ENCODE measurements at regions not wholly inside any gene's neighbourhood (a gene's known extent, or its start where the extent isn't known, plus 50 kb on each side); places are given as distances from the start of the nearest gene placed in this dataset.
"Not testable (repeated sequence)": the region's sequence is repeated elsewhere in the genome, so short reads cannot be mapped to it uniquely, and the experiment has no call there.

GRCh38 chr2:217606296-217606695, 396.5 kb downstream of the TNS1 start:
- WGBS (ENCODE audit: insufficient coverage, insufficient read length): no CpG with 5 or more reads among the region's 1 CpG
- no peaks in the 10 kb centered on the region for H3K27me3 ChIP-seq (ENCODE audit: control insufficient read depth, insufficient read depth, low read length)
- H3K36me3 ChIP-seq (ENCODE audit: control insufficient read depth, insufficient read depth, low read length): no peaks in the 10 kb centered on the region
- DNase-seq (ENCODE audit: low read depth, low spot score): no peak
- no peak overlapping the region for H3K4me3 ChIP-seq (ENCODE audit: low read length)
- H3K4me1 ChIP-seq (ENCODE audit: control insufficient read depth, insufficient read depth, low read length): no peaks in the 10 kb centered on the region
- no peaks in the 10 kb centered on the region for H3K9me3 ChIP-seq (ENCODE audit: control insufficient read depth, insufficient read depth, low read length)
- H3K27ac ChIP-seq (ENCODE audit: low read length): no peak overlapping the region

- H3K4me3 ChIP-seq (ENCODE audit: low read length): no peak overlapping the region
- no peaks in the 10 kb centered on the region for H3K36me3 ChIP-seq (ENCODE audit: control insufficient read depth, insufficient read depth, low read length)
- H3K9me3 ChIP-seq (ENCODE audit: control insufficient read depth, insufficient read depth, low read length): no peaks in the 10 kb centered on the region
- DNase-seq (ENCODE audit: low read depth, low spot score): no peak
- H3K4me1 ChIP-seq (ENCODE audit: control insufficient read depth, insufficient read depth, low read length): no peaks in the 10 kb centered on the region
- no peaks in the 10 kb centered on the region for H3K27me3 ChIP-seq (ENCODE audit: control insufficient read depth, insufficient read depth, low read length)
- H3K27ac ChIP-seq (ENCODE audit: low read length): no peak overlapping the region
- WGBS (ENCODE audit: insufficient coverage, insufficient read length): no CpG with 5 or more reads among the region's 9 CpGs
These were observed 398.1 kb downstream of the TNS1 start for GRCh38 chr2:217604527-217605194.

- Histone ChIP-seq H3K36me3 (ENCODE audit: control insufficient read depth, insufficient read depth, low read length) (no peaks in the 10 kb centered on the region), H3K9me3 (ENCODE audit: control insufficient read depth, insufficient read depth, low read length) (no peaks in the 10 kb centered on the region), H3K4me3 (ENCODE audit: low read length) (no peak overlapping the region), H3K4me1 (ENCODE audit: control insufficient read depth, insufficient read depth, low read length) (no peaks in the 10 kb centered on the region), H3K27me3 (ENCODE audit: control insufficient read depth, insufficient read depth, low read length) (no peaks in the 10 kb centered on the region), H3K27ac (ENCODE audit: low read length) (no peak overlapping the region)
- no CpG with 5 or more reads among the region's 2 CpGs for WGBS (ENCODE audit: insufficient coverage, insufficient read length)
- DNase-seq (ENCODE audit: low read depth, low spot score): no peak
These were observed 401.2 kb downstream of the TNS1 start for GRCh38 chr2:217601601-217602000.

GRCh38 chr2:217599906-217600305, 402.9 kb downstream of the TNS1 start:
- no CpG with 5 or more reads among the region's 3 CpGs for WGBS (ENCODE audit: insufficient coverage, insufficient read length)
- no peaks in the 10 kb centered on the region for H3K4me1 ChIP-seq (ENCODE audit: control insufficient read depth, insufficient read depth, low read length)
- no peaks in the 10 kb centered on the region for H3K27me3 ChIP-seq (ENCODE audit: control insufficient read depth, insufficient read depth, low read length)
- no peak overlapping the region for H3K4me3 ChIP-seq (ENCODE audit: low read length)
- H3K36me3 ChIP-seq (ENCODE audit: control insufficient read depth, insufficient read depth, low read length): no peaks in the 10 kb centered on the region
- DNase-seq (ENCODE audit: low read depth, low spot score): no peak
- no peaks in the 10 kb centered on the region for H3K9me3 ChIP-seq (ENCODE audit: control insufficient read depth, insufficient read depth, low read length)
- H3K27ac ChIP-seq (ENCODE audit: low read length): no peak overlapping the region

- no peak for DNase-seq (ENCODE audit: low read depth, low spot score)
- H3K36me3 ChIP-seq (ENCODE audit: control insufficient read depth, insufficient read depth, low read length): no peaks in the 10 kb centered on the region
- H3K4me3 ChIP-seq (ENCODE audit: low read length): no peak overlapping the region
- no peaks in the 10 kb centered on the region for H3K4me1 ChIP-seq (ENCODE audit: control insufficient read depth, insufficient read depth, low read length)
- no peaks in the 10 kb centered on the region for H3K27me3 ChIP-seq (ENCODE audit: control insufficient read depth, insufficient read depth, low read length)
- WGBS (ENCODE audit: insufficient coverage, insufficient read length): no CpG with 5 or more reads among the region's 6 CpGs
- H3K9me3 ChIP-seq (ENCODE audit: control insufficient read depth, insufficient read depth, low read length): no peaks in the 10 kb centered on the region
- H3K27ac ChIP-seq (ENCODE audit: low read length): no peak overlapping the region
These were observed 405.1 kb downstream of the TNS1 start for GRCh38 chr2:217597681-217598080.

- DNase-seq (ENCODE audit: low read depth, low spot score): no peak
- Histone ChIP-seq H3K4me3 (ENCODE audit: low read length) (no peak overlapping the region), H3K9me3 (ENCODE audit: control insufficient read depth, insufficient read depth, low read length) (no peaks in the 10 kb centered on the region), H3K4me1 (ENCODE audit: control insufficient read depth, insufficient read depth, low read length) (no peaks in the 10 kb centered on the region), H3K36me3 (ENCODE audit: control insufficient read depth, insufficient read depth, low read length) (no peaks in the 10 kb centered on the region), H3K27ac (ENCODE audit: low read length) (no peak overlapping the region), H3K27me3 (ENCODE audit: control insufficient read depth, insufficient read depth, low read length) (no peaks in the 10 kb centered on the region)
- no CpG with 5 or more reads among the region's 4 CpGs for WGBS (ENCODE audit: insufficient coverage, insufficient read length)
These were observed 405.6 kb downstream of the TNS1 start for GRCh38 chr2:217597145-217597544.

GRCh38 chr2:217593732-217594131, 409.1 kb downstream of the TNS1 start:
- no peaks in the 10 kb centered on the region for H3K9me3 ChIP-seq (ENCODE audit: control insufficient read depth, insufficient read depth, low read length)
- no peak for DNase-seq (ENCODE audit: low read depth, low spot score)
- WGBS (ENCODE audit: insufficient coverage, insufficient read length): no CpG with 5 or more reads among the region's 4 CpGs
- no peaks in the 10 kb centered on the region for H3K4me1 ChIP-seq (ENCODE audit: control insufficient read depth, insufficient read depth, low read length)
- no peak overlapping the region for H3K4me3 ChIP-seq (ENCODE audit: low read length)
- H3K36me3 ChIP-seq (ENCODE audit: control insufficient read depth, insufficient read depth, low read length): no peaks in the 10 kb centered on the region
- H3K27me3 ChIP-seq (ENCODE audit: control insufficient read depth, insufficient read depth, low read length): no peaks in the 10 kb centered on the region
- H3K27ac ChIP-seq (ENCODE audit: low read length): no peak overlapping the region

- no peaks in the 10 kb centered on the region for H3K4me1 ChIP-seq (ENCODE audit: control insufficient read depth, insufficient read depth, low read length)
- no CpG with 5 or more reads among the region's 4 CpGs for WGBS (ENCODE audit: insufficient coverage, insufficient read length)
- H3K9me3 ChIP-seq (ENCODE audit: control insufficient read depth, insufficient read depth, low read length): no peaks in the 10 kb centered on the region
These were observed 414.5 kb downstream of the TNS1 start for GRCh38 chr2:217588266-217588665.

GRCh38 chr2:217585362-217585761, 417.4 kb downstream of the TNS1 start:
- no CpG with 5 or more reads among the region's 3 CpGs for WGBS (ENCODE audit: insufficient coverage, insufficient read length)
- no peak for DNase-seq (ENCODE audit: low read depth, low spot score)
- Histone ChIP-seq H3K4me3 (ENCODE audit: low read length) (no peak overlapping the region), H3K27ac (ENCODE audit: low read length) (no peak overlapping the region), H3K9me3 (ENCODE audit: control insufficient read depth, insufficient read depth, low read length) (no peaks in the 10 kb centered on the region), H3K4me1 (ENCODE audit: control insufficient read depth, insufficient read depth, low read length) (no peaks in the 10 kb centered on the region), H3K36me3 (ENCODE audit: control insufficient read depth, insufficient read depth, low read length) (no peaks in the 10 kb centered on the region), H3K27me3 (ENCODE audit: control insufficient read depth, insufficient read depth, low read length) (no peaks in the 10 kb centered on the region)

More at GRCh38 chr2:217588266-217588665, 414.5 kb downstream of the TNS1 start:
- Histone ChIP-seq H3K36me3 (ENCODE audit: control insufficient read depth, insufficient read depth, low read length) (no peaks in the 10 kb centered on the region), H3K27me3 (ENCODE audit: control insufficient read depth, insufficient read depth, low read length) (no peaks in the 10 kb centered on the region), H3K27ac (ENCODE audit: low read length) (no peak overlapping the region), H3K4me3 (ENCODE audit: low read length) (no peak overlapping the region)
- no peak for DNase-seq (ENCODE audit: low read depth, low spot score)

GRCh38 chr2:217580407-217580806, 422.4 kb downstream of the TNS1 start:
- DNase-seq (ENCODE audit: low read depth, low spot score); H3K36me3 ChIP-seq (ENCODE audit: control insufficient read depth, insufficient read depth, low read length); H3K4me3 ChIP-seq (ENCODE audit: low read length); H3K27ac ChIP-seq (ENCODE audit: low read length); H3K9me3 ChIP-seq (ENCODE audit: control insufficient read depth, insufficient read depth, low read length); H3K4me1 ChIP-seq (ENCODE audit: control insufficient read depth, insufficient read depth, low read length); H3K27me3 ChIP-seq (ENCODE audit: control insufficient read depth, insufficient read depth, low read length): not testable (repeated sequence)
- WGBS (ENCODE audit: insufficient coverage, insufficient read length): no CpG with 5 or more reads among the region's 1 CpG

- no CpG with 5 or more reads among the region's 3 CpGs for WGBS (ENCODE audit: insufficient coverage, insufficient read length)
- Histone ChIP-seq H3K4me1 (ENCODE audit: control insufficient read depth, insufficient read depth, low read length) (no peaks in the 10 kb centered on the region), H3K9me3 (ENCODE audit: control insufficient read depth, insufficient read depth, low read length) (no peaks in the 10 kb centered on the region), H3K4me3 (ENCODE audit: low read length) (no peak overlapping the region), H3K27me3 (ENCODE audit: control insufficient read depth, insufficient read depth, low read length) (no peaks in the 10 kb centered on the region), H3K27ac (ENCODE audit: low read length) (no peak overlapping the region), H3K36me3 (ENCODE audit: control insufficient read depth, insufficient read depth, low read length) (no peaks in the 10 kb centered on the region)
- DNase-seq (ENCODE audit: low read depth, low spot score): no peak
These were observed 429.2 kb downstream of the TNS1 start for GRCh38 chr2:217573571-217573970.
